SK-N-MC (cell line): ENCODE measurements at regions not wholly inside any gene's neighbourhood (a gene's known extent, or its start where the extent isn't known, plus 50 kb on each side); places are given as distances from the start of the nearest gene placed in this dataset.

ENCODE experiments used
- EZH2 ChIP-seq: fragments of 200-600 bp; sonication (generic); IDR thresholded peaks from one replicate; pipeline ENCODE4 v1.6.1; 2017; ENCODE audit warnings: antibody characterized with exemption
- POLR2AphosphoS5 ChIP-seq: IDR thresholded peaks from 2 replicates; pipeline ENCODE4 v1.6.1; 2012; ENCODE audit warnings: mild to moderate bottlenecking, low read depth, low read length, borderline replicate concordance

DNA sequence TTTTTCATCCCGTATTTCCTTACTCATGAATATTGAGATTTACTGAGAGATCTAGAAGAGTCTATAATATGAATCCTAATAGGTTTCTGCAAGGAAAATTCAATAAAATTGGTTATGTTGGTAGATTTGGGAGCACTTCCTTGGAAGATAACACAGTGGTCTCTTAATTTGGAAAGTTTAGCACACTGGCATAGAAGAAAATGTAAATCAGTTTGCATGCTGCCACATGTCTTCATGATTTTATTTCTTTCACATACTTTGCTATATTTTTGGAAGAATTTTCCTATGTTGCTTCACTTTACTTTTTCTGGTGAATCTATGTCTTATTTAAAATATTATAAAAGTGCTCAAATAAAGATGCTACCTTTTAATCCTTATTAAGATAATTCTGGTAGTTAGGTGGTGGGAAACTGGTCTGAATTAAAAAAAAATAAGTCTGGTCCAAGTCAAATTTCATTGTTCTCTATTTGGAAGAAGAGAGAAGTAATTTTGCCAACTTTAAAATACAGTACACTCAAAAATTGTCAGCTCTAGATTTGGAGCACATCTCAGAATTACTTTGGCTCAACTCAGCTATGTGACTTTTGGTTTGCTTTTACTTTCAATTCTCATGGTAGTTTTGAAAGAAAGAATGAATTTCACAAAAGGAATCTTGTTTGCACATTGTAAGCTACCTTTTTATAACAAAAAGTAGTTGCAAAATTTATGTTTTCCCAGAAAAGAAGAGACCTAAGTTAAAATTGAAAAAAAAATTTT, 197.3 kb downstream of the CENPW start:
- TF ChIP-seq EZH2 (no peak), POLR2AphosphoS5 (no peak)
